Suprapubic skin (tissue), 4 donors: ENCODE measurements at regions not wholly inside any gene's neighbourhood (a gene's known extent, or its start where the extent isn't known, plus 50 kb on each side); places are given as distances from the start of the nearest gene placed in this dataset.

Experiments
- CTCF ChIP-seq, 2 donors: fragments of 200-600 bp in 1 of 2; fragments of 450-650 bp in 1 of 2; sonication (generic) in 1 of 2; IDR thresholded peaks; one replicate each; pipeline ENCODE4 v1.5.1; 2016 to 2019; ENCODE audit warnings: antibody characterized with exemption in 2 of 2, mild to moderate bottlenecking in 1 of 2, moderate library complexity in 1 of 2
- POLR2A ChIP-seq, 2 donors: fragments of 450-650 bp; IDR thresholded peaks; one replicate each; pipeline ENCODE4 v1.6.1; 2017; ENCODE audit warnings: antibody characterized with exemption in 2 of 2, mild to moderate bottlenecking in 2 of 2, moderate library complexity in 2 of 2
- POLR2AphosphoS5 ChIP-seq, 3 donors: sonication (generic); formaldehyde crosslinking; IDR thresholded peaks; one replicate each; pipeline ENCODE4 v1.6.1; 2017; ENCODE audit warnings: antibody characterized with exemption in 3 of 3

DNA sequence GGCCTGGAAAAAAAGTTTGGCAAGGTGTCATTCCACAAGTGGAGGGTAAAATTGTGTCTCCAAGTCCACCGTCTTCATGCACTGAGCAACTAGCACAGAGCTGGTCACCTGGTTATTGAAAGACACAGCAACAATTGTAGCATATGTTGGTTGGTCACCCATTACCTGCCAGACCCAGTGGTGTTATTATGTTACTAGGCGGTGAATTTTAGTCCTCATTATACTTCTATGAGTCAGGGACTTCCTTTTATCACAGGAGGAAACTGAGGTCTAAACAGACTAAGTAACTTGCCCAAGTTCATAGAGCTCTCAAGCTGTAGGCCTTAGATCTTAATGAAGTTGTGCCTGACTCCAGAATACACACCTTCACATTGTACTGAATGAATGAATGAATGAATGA, 94.9 kb upstream of the VANGL1 start:
- TF ChIP-seq CTCF (IDR thresholded peaks at IDR 0.05) (no peak), POLR2A (IDR thresholded peaks at IDR 0.05) (no peak), POLR2AphosphoS5 (IDR thresholded peaks at IDR 0.05) (no peak)
